SW 1271 (cell line): ENCODE measurements at regions not wholly inside any gene's neighbourhood (a gene's known extent, or its start where the extent isn't known, plus 50 kb on each side); places are given as distances from the start of the nearest gene placed in this dataset.

ENCODE experiments used
- DNase-seq, 2 experiments: peaks; one replicate each; lab custom pipeline; 2025; lab: John Stamatoyannopoulos, UW

DNA sequence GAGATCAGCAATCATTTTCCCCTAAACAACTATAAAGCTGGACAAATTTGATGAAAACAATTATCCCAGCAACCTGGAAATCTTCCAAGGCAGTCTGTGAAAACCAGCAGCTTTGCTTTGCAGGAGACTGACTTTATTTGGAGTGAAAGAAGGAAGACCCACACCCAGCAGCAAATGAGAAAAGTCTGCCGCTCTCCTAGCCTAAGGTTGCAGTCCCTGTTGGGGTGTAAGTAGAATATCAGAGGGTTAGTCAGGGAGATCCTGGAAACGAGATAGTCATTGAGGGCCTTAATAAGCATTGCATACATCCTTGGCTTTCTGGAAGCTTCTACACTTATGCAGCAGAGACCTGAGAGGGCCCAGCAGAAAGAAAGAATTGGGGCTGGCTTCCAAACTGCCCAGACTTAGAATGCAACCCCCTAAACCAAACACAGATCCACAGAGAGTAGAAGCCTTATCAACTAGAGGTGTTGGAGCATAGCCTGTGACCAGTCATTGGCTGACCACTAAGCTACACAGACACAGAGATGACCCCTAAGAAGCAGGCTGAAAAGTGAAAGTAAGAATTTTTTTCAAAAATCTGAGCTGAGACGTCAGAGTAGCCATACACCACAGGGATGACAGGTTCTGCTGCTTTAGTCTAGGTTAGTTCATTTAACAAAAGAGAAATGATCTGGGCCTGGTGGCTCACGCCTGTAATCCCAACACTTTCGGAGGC, 98.3 kb downstream of the LYPLAL1 start:
- DNase-seq, result no peak

DNA sequence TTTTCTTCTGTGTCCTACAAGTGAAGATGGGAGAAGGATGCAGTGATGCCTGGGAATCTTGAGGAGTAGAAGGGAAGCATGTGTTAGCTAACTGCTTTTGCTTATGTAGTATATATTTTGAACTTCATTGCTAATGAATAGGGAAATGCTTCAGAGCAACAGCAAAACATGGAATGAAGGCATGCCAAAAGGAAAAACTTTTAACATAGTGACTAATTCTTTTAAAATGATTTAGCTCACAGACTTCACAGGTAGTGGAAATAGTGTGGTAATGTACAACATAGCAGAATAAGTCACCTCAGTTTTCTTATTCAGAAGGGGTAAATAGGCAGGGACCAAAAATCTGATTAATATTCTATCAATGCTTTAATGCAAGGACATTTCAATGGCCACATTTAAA, 95.5 kb downstream of the LYPLAL1 start:
- DNase-seq, result no peak

DNA sequence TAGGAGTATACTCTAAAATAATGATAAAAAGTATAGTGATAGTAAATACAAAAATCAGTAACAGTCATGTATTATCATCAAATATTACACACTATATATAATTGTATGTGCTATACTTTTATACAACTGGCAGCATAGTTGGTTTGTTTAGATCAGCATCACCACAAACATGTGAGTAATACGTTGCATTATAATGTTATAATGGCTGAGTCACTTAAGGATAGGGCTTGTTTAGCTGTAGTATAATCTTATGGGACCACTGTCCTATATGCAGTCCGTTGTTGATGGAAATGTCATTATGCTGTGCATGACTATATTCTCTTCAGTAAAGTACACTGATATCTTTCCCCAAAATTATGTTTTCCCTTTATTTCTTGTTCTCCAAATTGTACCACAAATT, 92.8 kb downstream of the LYPLAL1 start:
- no peak for DNase-seq

DNA sequence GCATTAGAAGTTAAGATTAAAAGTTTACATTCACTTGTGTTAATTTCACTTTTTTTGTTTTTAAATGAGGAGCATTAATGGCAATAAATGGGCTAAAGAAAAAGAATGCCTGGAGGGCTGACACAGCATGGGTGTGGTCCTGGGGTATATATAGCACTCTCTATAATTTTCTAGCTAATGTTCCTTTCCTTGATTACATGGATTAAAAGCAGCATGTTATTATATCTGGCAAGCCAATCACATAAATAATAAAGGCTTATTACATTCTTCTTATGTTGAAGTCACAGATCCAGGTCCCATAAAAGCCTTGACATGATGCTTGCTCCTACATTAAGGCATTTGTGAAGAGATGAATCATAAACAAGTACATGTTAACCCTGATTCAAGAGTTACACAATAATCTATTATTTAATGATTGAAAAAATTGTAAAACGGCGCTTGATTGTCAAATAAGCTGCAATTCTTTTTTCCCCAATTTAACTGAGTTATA, 91.4 kb downstream of the LYPLAL1 start:
- DNase-seq, result no peak

DNA sequence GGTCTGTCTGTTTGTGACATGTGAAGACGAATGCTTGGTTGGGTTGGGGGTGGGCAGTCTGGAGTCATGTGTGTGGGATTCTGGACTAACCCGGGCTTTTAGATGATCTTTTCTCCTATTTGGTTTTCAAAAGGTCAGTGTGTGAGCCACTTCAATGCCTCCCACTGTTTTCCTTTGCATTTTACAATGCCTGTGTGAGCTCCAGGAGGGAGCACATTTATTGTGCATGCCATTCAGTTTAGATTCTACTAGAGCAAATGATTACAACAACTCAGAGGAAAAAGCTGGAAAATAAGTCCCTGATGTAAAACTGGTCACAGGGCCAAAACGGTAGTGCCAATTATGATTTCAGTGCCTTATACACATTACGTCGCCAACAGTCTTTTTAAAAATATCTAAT, 90.9 kb downstream of the LYPLAL1 start:
- no peak for DNase-seq
